Activated CD4-positive, CD25-positive, alpha-beta regulatory T cell treated with anti-CD3 and anti-CD28 coated beads, Interleukin-2, amount 50 U/mL, for 16 hours (primary cell): ENCODE measurements at regions not wholly inside any gene's neighbourhood (a gene's known extent, or its start where the extent isn't known, plus 50 kb on each side); places are given as distances from the start of the nearest gene placed in this dataset.

ENCODE experiments used
- DNase-seq: peaks from one replicate; pipeline ENCODE4 v3.0.0-alpha.2; 2020; ENCODE audit warnings: low read depth, low spot score

GRCh38 chr6:138607478-138608433 lies 108.5 kb upstream of the NHSL1 start:
- DNase-seq, result no peak

GRCh38 chr6:138608896-138609295 lies 109.6 kb upstream of the NHSL1 start:
- DNase-seq, result no peak

- no peak for DNase-seq
These were observed 110.6 kb upstream of the NHSL1 start for GRCh38 chr6:138609801-138610430.

- no peak for DNase-seq
These were observed 111.5 kb upstream of the NHSL1 start for GRCh38 chr6:138610816-138611215.

GRCh38 chr6:138614151-138614550 lies 114.9 kb upstream of the NHSL1 start:
- DNase-seq, result no peak

GRCh38 chr6:138618168-138618567 lies 118.9 kb upstream of the NHSL1 start:
- DNase-seq, result no peak

- no peak for DNase-seq
These were observed 121.3 kb upstream of the NHSL1 start for GRCh38 chr6:138620630-138621029.

- DNase-seq, result no peak
These were observed 123.7 kb upstream of the NHSL1 start for GRCh38 chr6:138622967-138623366.

GRCh38 chr6:138631566-138631965 lies 132.3 kb upstream of the NHSL1 start:
- DNase-seq, result no peak

GRCh38 chr6:138637822-138638221 lies 135.7 kb upstream of the CCDC28A start:
- DNase-seq, result no peak

GRCh38 chr6:138638604-138639003 lies 135.0 kb upstream of the CCDC28A start:
- no peak for DNase-seq

- DNase-seq, result no peak
These were observed 133.5 kb upstream of the CCDC28A start for GRCh38 chr6:138640028-138640427.

GRCh38 chr6:138643210-138643609 lies 130.4 kb upstream of the CCDC28A start:
- DNase-seq, result no peak

GRCh38 chr6:138645976-138646640 lies 127.5 kb upstream of the CCDC28A start:
- no peak for DNase-seq

GRCh38 chr6:138647006-138647405 lies 126.6 kb upstream of the CCDC28A start:
- no peak for DNase-seq

GRCh38 chr6:138648127-138648526 lies 125.4 kb upstream of the CCDC28A start:
- DNase-seq, result no peak

- no peak for DNase-seq
These were observed 122.1 kb upstream of the CCDC28A start for GRCh38 chr6:138651491-138651890.

GRCh38 chr6:138652824-138653223 lies 120.7 kb upstream of the CCDC28A start:
- no peak for DNase-seq

GRCh38 chr6:138653435-138653834 lies 120.1 kb upstream of the CCDC28A start:
- no peak for DNase-seq

GRCh38 chr6:138654715-138655634 lies 118.6 kb upstream of the CCDC28A start:
- DNase-seq, result no peak

- DNase-seq, result no peak
These were observed 117.7 kb upstream of the CCDC28A start for GRCh38 chr6:138655828-138656227.
